ENCODE measurements at regions not wholly inside any gene's neighbourhood (a gene's known extent, or its start where the extent isn't known, plus 50 kb on each side); places are given as distances from the start of the nearest gene placed in this dataset.
"Not testable (repeated sequence)": the region's sequence is repeated elsewhere in the genome, so short reads cannot be mapped to it uniquely, and the experiment has no call there.

DNA sequence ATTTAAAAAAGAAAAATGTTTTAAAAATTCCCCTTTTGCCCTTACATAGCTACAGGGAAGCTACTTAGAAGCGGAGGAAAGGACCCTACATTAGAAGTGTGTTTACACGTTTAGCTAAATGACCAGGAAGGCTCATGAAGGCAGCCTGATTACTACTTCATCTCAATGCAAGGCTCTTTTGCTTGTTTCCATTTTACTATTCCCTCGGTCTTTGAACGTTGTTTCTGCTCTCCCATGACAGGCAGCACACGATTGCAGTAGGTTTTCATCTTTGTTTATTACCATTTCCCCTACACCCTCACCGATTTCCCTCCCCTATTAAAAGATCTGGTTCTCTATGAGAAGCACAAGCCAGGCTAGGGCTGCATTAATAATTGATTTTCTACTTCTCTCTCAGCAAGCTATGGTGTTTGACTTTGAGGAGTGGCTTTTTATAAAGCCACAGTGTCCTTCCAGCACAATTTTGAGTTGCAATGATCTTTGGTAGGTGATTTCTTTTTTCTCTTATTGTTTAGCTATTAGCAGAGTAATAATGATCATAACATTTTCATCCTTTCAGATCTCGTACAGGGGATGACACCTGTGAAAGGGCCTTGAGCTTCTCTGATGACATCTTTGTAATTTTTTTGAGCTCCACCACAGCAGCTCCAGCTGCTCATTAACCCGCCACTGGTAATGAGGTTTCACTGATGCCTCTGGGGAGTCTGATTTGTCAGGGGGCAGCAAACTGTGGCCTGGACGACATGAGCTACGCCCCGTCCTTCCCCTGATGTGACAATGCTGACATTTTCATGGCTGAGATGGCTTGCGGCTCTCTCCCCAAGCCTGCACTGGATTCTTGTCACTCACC, 670.3 kb downstream of the UQCRFS1 start:
- Histone ChIP-seq H3K9ac (ENCODE audit: low read depth in 1 of 3, low read length in 3 of 3) (no peak overlapping the region), H3K36me3 (ENCODE audit: control insufficient read depth in 3 of 3, insufficient read depth in 3 of 3, low read length in 3 of 3) (no peaks in the 10 kb centered on the region), H3K27me3 (ENCODE audit: control insufficient read depth in 3 of 3, insufficient read depth in 3 of 3, low read length in 3 of 3) (no peaks in the 10 kb centered on the region), H3K4me3 (ENCODE audit: low read length in 3 of 3) (no peak overlapping the region), H3K4me1 (ENCODE audit: control insufficient read depth in 3 of 3, insufficient read depth in 3 of 3, low read length in 3 of 3) (no peaks in the 10 kb centered on the region), H3K27ac (ENCODE audit: low read depth, low read length) (no peak overlapping the region), H3K9me3 (ENCODE audit: control insufficient read depth in 3 of 3, low read length in 3 of 3) (peaks cover 0 to 3% (median 0%) of the 10 kb centered on the region in 3 donors)

DNA sequence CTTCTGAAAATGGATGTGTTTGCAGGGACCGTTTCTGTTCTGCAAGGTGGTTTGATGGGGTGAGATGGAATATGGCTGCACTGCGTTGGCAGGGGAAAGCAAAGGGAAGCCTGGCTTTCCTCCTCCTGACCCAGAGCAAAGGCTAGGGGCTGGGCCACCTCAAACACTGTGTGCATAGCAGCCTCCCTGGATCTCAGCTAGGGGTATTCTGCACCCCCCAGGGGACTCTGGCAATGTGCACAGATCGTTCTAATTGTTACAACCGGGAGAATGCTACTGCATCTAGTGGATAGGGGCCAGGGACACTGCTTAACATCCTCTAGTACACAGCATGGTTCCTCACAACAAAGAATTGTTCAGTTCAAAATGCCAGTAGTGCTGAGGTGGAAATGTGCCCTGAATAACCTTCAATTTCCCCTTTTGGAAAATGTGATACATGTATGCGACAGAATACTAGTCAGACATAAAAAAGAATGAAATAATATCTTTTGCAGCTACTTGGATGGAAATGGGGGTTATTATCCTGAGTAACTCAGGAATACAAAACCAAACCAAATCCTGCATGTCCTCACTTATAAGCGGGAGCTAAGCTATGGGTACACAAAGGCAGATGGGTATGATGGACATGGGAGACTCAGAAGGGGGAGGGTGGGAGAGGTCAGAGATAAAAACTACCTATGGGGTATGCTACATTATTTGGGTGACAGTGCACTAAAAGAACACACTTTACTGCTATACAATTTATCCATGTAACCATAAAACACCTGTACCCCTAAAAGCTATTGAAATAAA, 671.2 kb downstream of the UQCRFS1 start:
- no peak overlapping the region for H3K9ac ChIP-seq (ENCODE audit: low read depth in 1 of 3, low read length in 3 of 3)
- no peaks in the 10 kb centered on the region for H3K27me3 ChIP-seq (ENCODE audit: control insufficient read depth in 3 of 3, insufficient read depth in 3 of 3, low read length in 3 of 3)
- H3K4me1 ChIP-seq (ENCODE audit: control insufficient read depth in 3 of 3, insufficient read depth in 3 of 3, low read length in 3 of 3): no peaks in the 10 kb centered on the region
- no peak overlapping the region for H3K4me3 ChIP-seq (ENCODE audit: low read length in 3 of 3)
- peaks cover 0 to 3% (median 2%) of the 10 kb centered on the region in 3 donors for H3K9me3 ChIP-seq (ENCODE audit: control insufficient read depth in 3 of 3, low read length in 3 of 3)
- no peaks in the 10 kb centered on the region for H3K36me3 ChIP-seq (ENCODE audit: control insufficient read depth in 3 of 3, insufficient read depth in 3 of 3, low read length in 3 of 3)
- H3K27ac ChIP-seq (ENCODE audit: low read depth, low read length): no peak overlapping the region

DNA sequence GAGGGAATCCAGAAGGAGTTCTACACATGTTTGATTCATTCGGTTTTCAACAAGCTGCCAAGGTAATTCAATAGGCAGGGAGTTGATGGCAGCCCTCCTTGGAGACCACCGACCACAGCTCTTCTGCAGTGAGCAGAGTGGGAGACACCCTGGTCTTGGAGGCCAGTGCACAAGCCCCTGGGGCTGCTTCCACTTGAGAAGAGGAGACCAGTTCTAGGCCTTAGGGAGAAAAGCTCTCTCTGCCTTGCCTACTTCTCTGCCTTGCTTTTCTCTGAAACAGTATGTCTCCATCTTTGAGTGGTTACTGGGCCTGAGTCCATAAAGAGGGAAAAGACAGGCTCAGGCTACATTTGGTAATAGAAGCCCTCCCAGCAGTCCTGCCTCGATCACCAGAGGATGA, 671.9 kb downstream of the UQCRFS1 start:
- H3K9me3 ChIP-seq (ENCODE audit: control insufficient read depth in 3 of 3, low read length in 3 of 3): peaks cover 0 to 3% (median 2%) of the 10 kb centered on the region in 3 donors
- no peak overlapping the region for H3K4me3 ChIP-seq (ENCODE audit: low read length in 3 of 3)
- H3K4me1 ChIP-seq (ENCODE audit: control insufficient read depth in 3 of 3, insufficient read depth in 3 of 3, low read length in 3 of 3): no peaks in the 10 kb centered on the region
- no peak overlapping the region for H3K27ac ChIP-seq (ENCODE audit: low read depth, low read length)
- no peaks in the 10 kb centered on the region for H3K27me3 ChIP-seq (ENCODE audit: control insufficient read depth in 3 of 3, insufficient read depth in 3 of 3, low read length in 3 of 3)
- no peaks in the 10 kb centered on the region for H3K36me3 ChIP-seq (ENCODE audit: control insufficient read depth in 3 of 3, insufficient read depth in 3 of 3, low read length in 3 of 3)
- H3K9ac ChIP-seq (ENCODE audit: low read depth in 1 of 3, low read length in 3 of 3): no peak overlapping the region

DNA sequence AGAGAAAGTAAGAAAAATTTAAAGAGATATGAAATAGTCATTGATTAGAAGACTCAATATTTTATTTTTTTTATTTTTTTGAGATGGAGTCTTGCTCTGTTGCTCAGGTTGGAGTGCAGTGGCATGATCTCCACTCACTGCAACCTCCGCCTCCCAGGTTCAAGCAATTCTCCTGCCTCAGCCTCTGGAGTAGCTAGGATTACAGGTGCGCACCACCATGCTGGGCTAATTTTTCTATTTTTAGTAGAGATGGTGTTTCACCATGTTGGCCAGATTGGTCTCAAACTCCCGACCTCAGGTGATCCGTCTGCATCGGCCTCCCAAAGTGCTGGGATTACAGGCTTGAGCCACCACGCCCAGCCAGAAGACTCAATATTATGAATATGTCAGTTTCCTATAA, 672.6 kb downstream of the UQCRFS1 start:
- not testable (repeated sequence) for H3K27me3 ChIP-seq (ENCODE audit: control insufficient read depth in 3 of 3, insufficient read depth in 3 of 3, low read length in 3 of 3); H3K27ac ChIP-seq (ENCODE audit: low read depth, low read length); H3K4me3 ChIP-seq (ENCODE audit: low read length in 3 of 3); H3K36me3 ChIP-seq (ENCODE audit: control insufficient read depth in 3 of 3, insufficient read depth in 3 of 3, low read length in 3 of 3); H3K9me3 ChIP-seq (ENCODE audit: control insufficient read depth in 3 of 3, low read length in 3 of 3); H3K4me1 ChIP-seq (ENCODE audit: control insufficient read depth in 3 of 3, insufficient read depth in 3 of 3, low read length in 3 of 3); H3K9ac ChIP-seq (ENCODE audit: low read depth in 1 of 3, low read length in 3 of 3)

DNA sequence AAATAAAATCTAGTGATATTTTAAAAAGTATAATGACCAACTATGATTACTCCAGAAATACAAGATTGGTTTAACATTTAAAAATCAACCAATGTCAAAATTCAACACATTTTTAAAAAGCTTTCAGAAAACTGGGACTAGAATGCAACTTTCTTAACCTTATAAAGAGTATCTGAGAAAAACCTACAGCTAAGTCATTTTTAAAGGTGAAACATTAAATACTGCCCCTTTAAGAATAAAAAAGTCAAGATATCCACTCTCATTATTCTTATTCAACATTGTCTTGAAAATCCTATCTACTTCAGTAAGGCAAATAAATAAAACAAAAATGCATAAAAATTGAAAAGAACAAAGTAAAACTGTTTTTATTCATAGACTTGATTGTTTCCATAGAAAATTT, 673.2 kb downstream of the UQCRFS1 start:
- no peak overlapping the region for H3K4me3 ChIP-seq (ENCODE audit: low read length in 3 of 3)
- no peaks in the 10 kb centered on the region for H3K27me3 ChIP-seq (ENCODE audit: control insufficient read depth in 3 of 3, insufficient read depth in 3 of 3, low read length in 3 of 3)
- no peaks in the 10 kb centered on the region for H3K4me1 ChIP-seq (ENCODE audit: control insufficient read depth in 3 of 3, insufficient read depth in 3 of 3, low read length in 3 of 3)
- no peaks in the 10 kb centered on the region for H3K36me3 ChIP-seq (ENCODE audit: control insufficient read depth in 3 of 3, insufficient read depth in 3 of 3, low read length in 3 of 3)
- H3K9ac ChIP-seq (ENCODE audit: low read depth in 1 of 3, low read length in 3 of 3): no peak overlapping the region
- no peak overlapping the region for H3K27ac ChIP-seq (ENCODE audit: low read depth, low read length)
- H3K9me3 ChIP-seq (ENCODE audit: control insufficient read depth in 3 of 3, low read length in 3 of 3): peaks cover 0 to 3% (median 2%) of the 10 kb centered on the region in 3 donors

DNA sequence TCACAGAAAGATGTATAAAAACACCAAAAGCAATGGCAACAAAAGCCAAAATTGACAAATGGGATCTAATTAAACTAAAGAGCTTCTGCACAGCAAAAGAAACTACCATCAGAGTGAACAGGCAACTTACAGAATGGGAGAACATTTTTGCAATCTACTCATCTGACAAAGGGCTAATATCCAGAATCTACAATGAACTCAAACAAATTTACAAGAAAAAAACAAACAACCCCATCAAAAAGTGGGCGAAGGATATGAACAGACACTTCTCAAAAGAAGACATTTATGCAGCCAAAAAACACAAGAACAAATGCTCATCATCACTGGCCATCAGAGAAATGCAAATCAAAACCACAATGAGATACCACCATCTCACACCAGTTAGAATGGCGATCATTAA, 674.4 kb downstream of the UQCRFS1 start:
- not testable (repeated sequence) for H3K27me3 ChIP-seq (ENCODE audit: control insufficient read depth in 3 of 3, insufficient read depth in 3 of 3, low read length in 3 of 3); H3K9me3 ChIP-seq (ENCODE audit: control insufficient read depth in 3 of 3, low read length in 3 of 3); H3K4me1 ChIP-seq (ENCODE audit: control insufficient read depth in 3 of 3, insufficient read depth in 3 of 3, low read length in 3 of 3); H3K36me3 ChIP-seq (ENCODE audit: control insufficient read depth in 3 of 3, insufficient read depth in 3 of 3, low read length in 3 of 3); H3K9ac ChIP-seq (ENCODE audit: low read depth in 1 of 3, low read length in 3 of 3); H3K4me3 ChIP-seq (ENCODE audit: low read length in 3 of 3); H3K27ac ChIP-seq (ENCODE audit: low read depth, low read length)

DNA sequence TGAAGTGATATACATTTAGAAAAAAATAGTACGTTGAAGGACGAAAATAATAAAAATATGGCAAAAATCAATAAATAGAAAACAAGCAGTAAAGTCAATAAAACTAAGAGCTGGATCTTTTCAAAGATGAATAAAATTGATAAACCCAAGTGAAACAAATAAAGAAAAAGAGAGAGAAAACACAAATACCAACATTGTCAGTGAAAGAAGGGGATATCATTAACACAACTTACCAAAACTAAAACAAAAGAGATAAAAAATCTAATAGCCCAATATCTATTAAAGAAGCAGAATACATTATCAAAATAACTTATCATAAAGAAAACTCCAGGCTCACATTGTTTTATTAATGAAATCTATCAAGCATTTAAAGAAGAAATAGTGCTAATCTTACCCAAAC, 675.1 kb downstream of the UQCRFS1 start:
- Histone ChIP-seq H3K27ac (ENCODE audit: low read depth, low read length) (no peak overlapping the region), H3K4me1 (ENCODE audit: control insufficient read depth in 3 of 3, insufficient read depth in 3 of 3, low read length in 3 of 3) (no peaks in the 10 kb centered on the region), H3K4me3 (ENCODE audit: low read length in 3 of 3) (no peak overlapping the region), H3K9me3 (ENCODE audit: control insufficient read depth in 3 of 3, low read length in 3 of 3) (peaks cover 0 to 3% (median 2%) of the 10 kb centered on the region in 3 donors), H3K27me3 (ENCODE audit: control insufficient read depth in 3 of 3, insufficient read depth in 3 of 3, low read length in 3 of 3) (no peaks in the 10 kb centered on the region), H3K9ac (ENCODE audit: low read depth in 1 of 3, low read length in 3 of 3) (no peak overlapping the region), H3K36me3 (ENCODE audit: control insufficient read depth in 3 of 3, insufficient read depth in 3 of 3, low read length in 3 of 3) (no peaks in the 10 kb centered on the region)

DNA sequence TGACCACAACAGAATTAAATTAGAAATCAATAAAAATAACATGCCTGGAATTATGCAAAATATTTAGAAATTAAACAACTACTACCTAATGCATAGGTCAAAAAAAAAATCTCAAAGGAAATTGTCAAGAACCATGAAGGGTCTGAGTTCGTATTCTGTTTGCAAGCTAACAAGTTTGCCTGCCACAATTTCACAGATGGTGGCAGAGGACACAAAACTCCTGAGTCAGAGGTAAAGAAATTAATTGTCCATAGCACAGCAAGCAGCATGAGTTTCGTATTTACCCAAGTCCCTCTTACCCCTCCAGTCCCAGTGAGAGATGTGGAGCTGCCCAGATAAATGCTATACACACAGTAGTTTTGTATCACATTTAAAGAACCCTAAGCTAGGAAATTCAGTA, 675.9 kb downstream of the UQCRFS1 start:
- no peak overlapping the region for H3K27ac ChIP-seq (ENCODE audit: low read depth, low read length)
- no peaks in the 10 kb centered on the region for H3K27me3 ChIP-seq (ENCODE audit: control insufficient read depth in 3 of 3, insufficient read depth in 3 of 3, low read length in 3 of 3)
- H3K4me1 ChIP-seq (ENCODE audit: control insufficient read depth in 3 of 3, insufficient read depth in 3 of 3, low read length in 3 of 3): no peaks in the 10 kb centered on the region
- no peak overlapping the region for H3K4me3 ChIP-seq (ENCODE audit: low read length in 3 of 3)
- H3K36me3 ChIP-seq (ENCODE audit: control insufficient read depth in 3 of 3, insufficient read depth in 3 of 3, low read length in 3 of 3): no peaks in the 10 kb centered on the region
- H3K9ac ChIP-seq (ENCODE audit: low read depth in 1 of 3, low read length in 3 of 3): no peak overlapping the region
- H3K9me3 ChIP-seq (ENCODE audit: control insufficient read depth in 3 of 3, low read length in 3 of 3): peaks cover 0 to 3% (median 2%) of the 10 kb centered on the region in 3 donors

DNA sequence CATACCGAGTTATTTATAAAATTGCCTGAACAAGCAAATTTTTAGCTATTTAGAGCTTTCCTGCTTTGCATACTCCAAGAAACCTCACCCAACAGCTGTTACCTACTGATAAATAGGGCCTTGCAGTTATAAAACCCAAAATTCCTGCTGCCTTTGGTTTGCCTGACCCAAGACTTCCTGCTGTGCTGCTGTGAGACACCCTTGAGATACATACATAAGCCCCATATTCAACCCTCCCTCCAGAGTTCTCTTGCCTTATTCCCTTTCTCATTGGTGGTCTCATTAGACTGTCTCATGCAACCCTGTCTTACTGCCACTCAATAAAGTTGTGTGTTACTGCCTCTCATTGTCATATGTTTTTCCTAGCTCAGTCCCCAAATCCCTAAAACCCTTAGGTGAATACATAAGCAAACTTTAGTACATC, 677.6 kb downstream of the UQCRFS1 start:
- H3K9ac ChIP-seq (ENCODE audit: low read depth in 1 of 3, low read length in 3 of 3): no peak overlapping the region
- no peak overlapping the region for H3K27ac ChIP-seq (ENCODE audit: low read depth, low read length)
- peaks cover 0 to 3% (median 2%) of the 10 kb centered on the region in 3 donors for H3K9me3 ChIP-seq (ENCODE audit: control insufficient read depth in 3 of 3, low read length in 3 of 3)
- H3K4me3 ChIP-seq (ENCODE audit: low read length in 3 of 3): no peak overlapping the region
- H3K4me1 ChIP-seq (ENCODE audit: control insufficient read depth in 3 of 3, insufficient read depth in 3 of 3, low read length in 3 of 3): no peaks in the 10 kb centered on the region
- H3K27me3 ChIP-seq (ENCODE audit: control insufficient read depth in 3 of 3, insufficient read depth in 3 of 3, low read length in 3 of 3): no peaks in the 10 kb centered on the region
- no peaks in the 10 kb centered on the region for H3K36me3 ChIP-seq (ENCODE audit: control insufficient read depth in 3 of 3, insufficient read depth in 3 of 3, low read length in 3 of 3)

DNA sequence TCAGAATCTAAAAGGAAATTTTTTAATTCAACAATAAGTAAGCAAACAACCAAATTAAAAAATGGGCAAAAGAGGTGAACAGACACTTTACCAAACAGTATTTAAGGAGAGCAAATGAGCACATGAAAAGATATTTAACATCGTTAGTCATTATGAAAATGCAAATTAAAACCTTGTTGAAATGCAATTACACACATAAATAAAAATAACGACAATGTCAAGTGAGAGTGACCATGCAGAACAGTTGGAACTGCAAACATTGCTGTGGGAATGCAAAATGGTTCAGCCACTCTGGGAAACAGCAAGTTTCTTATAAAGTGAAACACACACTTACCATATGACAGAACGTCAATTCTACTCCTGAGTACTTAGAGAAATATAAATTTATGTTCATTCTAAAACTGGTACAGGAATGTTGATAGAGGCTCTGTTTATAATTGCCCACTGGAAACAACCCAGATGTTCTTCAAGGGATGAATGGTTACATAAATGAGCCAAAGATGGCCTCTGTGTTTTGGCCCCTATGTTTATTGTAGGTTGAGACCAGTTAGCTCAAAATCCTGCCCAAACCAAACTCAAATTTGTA, 678.1 kb downstream of the UQCRFS1 start:
- H3K27ac ChIP-seq (ENCODE audit: low read depth, low read length): no peak overlapping the region
- H3K27me3 ChIP-seq (ENCODE audit: control insufficient read depth in 3 of 3, insufficient read depth in 3 of 3, low read length in 3 of 3): no peaks in the 10 kb centered on the region
- no peaks in the 10 kb centered on the region for H3K36me3 ChIP-seq (ENCODE audit: control insufficient read depth in 3 of 3, insufficient read depth in 3 of 3, low read length in 3 of 3)
- peaks cover 0 to 3% (median 2%) of the 10 kb centered on the region in 3 donors for H3K9me3 ChIP-seq (ENCODE audit: control insufficient read depth in 3 of 3, low read length in 3 of 3)
- no peaks in the 10 kb centered on the region for H3K4me1 ChIP-seq (ENCODE audit: control insufficient read depth in 3 of 3, insufficient read depth in 3 of 3, low read length in 3 of 3)
- no peak overlapping the region for H3K4me3 ChIP-seq (ENCODE audit: low read length in 3 of 3)
- H3K9ac ChIP-seq (ENCODE audit: low read depth in 1 of 3, low read length in 3 of 3): no peak overlapping the region
